Naive thymus-derived CD4-positive, alpha-beta T cell (primary cell): ENCODE measurements at regions not wholly inside any gene's neighbourhood (a gene's known extent, or its start where the extent isn't known, plus 50 kb on each side); places are given as distances from the start of the nearest gene placed in this dataset.

Experiments
- ATAC-seq: fragments of 150-1000 bp; cut with Tn5 transposase; 2 replicates; pipeline ENCODE4 v1.10.0; 2021; ENCODE audit warnings: mild to moderate bottlenecking, moderate library complexity
- CTCF ChIA-PET: fragments of 350-600 bp; sonication (Branson Sonifier 250); formaldehyde crosslinking; loops from one replicate; lab custom pipeline; 2021; ENCODE audit warnings: antibody characterized with exemption; lab: Charles Lee
- POLR2A ChIA-PET: fragments of 350-600 bp; sonication (Branson Sonifier 250); formaldehyde crosslinking; loops from one replicate; lab custom pipeline; 2021; ENCODE audit warnings: antibody characterized with exemption, inconsistent platforms; lab: Charles Lee
- DNase-seq, 9 donors: peaks; one replicate each; pipeline versions ENCODE4 v3.0.0 to v3.0.0-alpha.2; 2020 to 2022; ENCODE audit warnings: mixed read lengths in 1 of 9
- H3K27ac ChIP-seq: one replicate; pipeline ENCODE4 v1.7.0; 2013; ENCODE audit warnings: mild to moderate bottlenecking, low read depth, low read length, moderate library complexity
- H3K27me3 ChIP-seq, 2 donors: one replicate each; pipeline ENCODE4 v1.7.0; 2013; ENCODE audit warnings: low read length in 2 of 2, mild to moderate bottlenecking in 2 of 2, moderate library complexity in 2 of 2; ENCODE audit not compliant: control insufficient read depth in 2 of 2, insufficient read depth in 2 of 2
- H3K36me3 ChIP-seq, 3 experiments: 1 replicate in 2 of 3; 2 replicates in 1 of 3; pipeline ENCODE4 v1.7.0; 2013; ENCODE audit warnings: low read length in 3 of 3, mild to moderate bottlenecking in 3 of 3, moderate library complexity in 1 of 3; ENCODE audit not compliant: insufficient read depth in 3 of 3, control insufficient read depth in 2 of 3
- H3K4me1 ChIP-seq, 2 donors: one replicate each; pipeline ENCODE4 v1.7.0; 2013; ENCODE audit warnings: low read length in 2 of 2, mild to moderate bottlenecking in 2 of 2, moderate library complexity in 1 of 2; ENCODE audit not compliant: control insufficient read depth in 2 of 2, insufficient read depth in 2 of 2
- H3K4me3 ChIP-seq: 2 replicates; pipeline ENCODE4 v1.7.0; 2013; ENCODE audit warnings: mild to moderate bottlenecking, low read length
- H3K9me3 ChIP-seq, 3 experiments: 1 replicate in 2 of 3; 2 replicates in 1 of 3; pipeline ENCODE4 v1.7.0; 2013; ENCODE audit warnings: low read length in 3 of 3; ENCODE audit not compliant: control insufficient read depth in 2 of 3
- H3K27ac Mint-ChIP-seq, 9 donors: one replicate each; pipeline ENCODE4 v1.8.0; 2020 to 2022; ENCODE audit warnings: mixed read lengths in 9 of 9, mild to moderate bottlenecking in 8 of 9, moderate library complexity in 5 of 9, inconsistent platforms in 2 of 9
- H3K27me3 Mint-ChIP-seq, 5 donors: one replicate each; pipeline ENCODE4 v1.8.0; 2021 to 2022; ENCODE audit warnings: mixed read lengths in 5 of 5, mild to moderate bottlenecking in 1 of 5
- H3K36me3 Mint-ChIP-seq, 5 donors: one replicate each; pipeline ENCODE4 v1.8.0; 2020 to 2022; ENCODE audit warnings: mixed read lengths in 5 of 5, mild to moderate bottlenecking in 3 of 5, inconsistent platforms in 1 of 5
- H3K4me1 Mint-ChIP-seq, 7 donors: one replicate each; pipeline ENCODE4 v1.8.0; 2020 to 2022; ENCODE audit warnings: mixed read lengths in 7 of 7, mild to moderate bottlenecking in 3 of 7, inconsistent platforms in 1 of 7
- H3K4me3 Mint-ChIP-seq, 10 donors: one replicate each; pipeline ENCODE4 v1.8.0; 2020 to 2022; ENCODE audit warnings: mild to moderate bottlenecking in 10 of 10, mixed read lengths in 10 of 10, moderate library complexity in 6 of 10, inconsistent platforms in 2 of 10
- H3K9me3 Mint-ChIP-seq, 11 donors: one replicate each; pipeline ENCODE4 v1.8.0; 2020 to 2022; ENCODE audit warnings: mixed read lengths in 11 of 11, mild to moderate bottlenecking in 4 of 11, inconsistent platforms in 1 of 11, moderate library complexity in 1 of 11
- intact Hi-C, 2 donors: fragments of 100-400 bp; cut with micrococcal nuclease; formaldehyde crosslinking; loops; one replicate each; pipeline ENCODE4 v1.15.1; 2023

DNA sequence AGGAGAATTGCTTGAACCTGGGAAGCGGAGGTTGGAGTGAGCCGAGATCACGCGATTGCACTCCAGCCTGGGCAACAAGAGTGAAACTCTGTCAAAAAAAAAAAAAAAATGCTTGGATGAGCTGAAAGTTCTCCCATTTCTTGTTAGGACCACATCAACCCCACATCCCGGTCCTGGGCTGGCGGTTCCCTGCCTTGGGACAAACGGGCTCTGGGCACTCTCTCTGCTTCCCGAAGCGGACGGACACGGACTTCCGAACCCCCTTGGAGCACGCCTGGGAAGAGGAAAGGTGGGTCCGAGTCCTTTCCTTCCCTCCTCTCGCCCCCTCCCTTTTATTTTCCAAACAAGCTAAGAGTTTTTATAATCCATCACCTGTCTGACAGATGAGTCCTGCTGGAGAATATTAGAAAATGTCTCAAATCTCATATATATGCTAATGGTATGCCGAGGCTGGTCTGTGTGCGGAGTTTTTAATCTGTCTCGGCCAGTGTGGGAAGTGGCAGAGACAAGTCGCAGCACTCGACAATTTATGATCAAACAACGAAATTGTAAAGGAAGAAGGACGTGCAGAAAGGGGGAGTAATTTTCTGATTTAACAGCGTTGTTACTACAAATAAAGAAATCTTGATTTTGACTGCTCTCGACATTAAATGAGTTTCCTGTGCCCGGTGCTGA, 257.9 kb upstream of the IRX4 start:
- ChIA-PET CTCF (no interaction called here), POLR2A (no interaction called here)
- Histone ChIP-seq H3K4me3 (no peak overlapping the region), H3K4me1 (no peaks in the 10 kb centered on the region), H3K9me3 (no peaks in the 10 kb centered on the region), H3K27ac (no peak overlapping the region), H3K27me3 (no peaks in the 10 kb centered on the region), H3K36me3 (no peaks in the 10 kb centered on the region)
- ATAC-seq (no peak), DNase-seq (no peak)
- H3K27ac Mint-ChIP-seq, result no peak overlapping the region
- H3K36me3 Mint-ChIP-seq, result peaks cover 0 to 4% (median 0%) of the 10 kb centered on the region in 5 donors
- intact Hi-C loops, result no loop called here
- H3K4me1 Mint-ChIP-seq, result no peaks in the 10 kb centered on the region
- peaks cover 0 to 59% (median 12%) of the 10 kb centered on the region in 5 donors for H3K27me3 Mint-ChIP-seq
- no peak overlapping the region for H3K4me3 Mint-ChIP-seq
- peaks cover 0 to 3% (median 0%) of the 10 kb centered on the region in 11 donors for H3K9me3 Mint-ChIP-seq

DNA sequence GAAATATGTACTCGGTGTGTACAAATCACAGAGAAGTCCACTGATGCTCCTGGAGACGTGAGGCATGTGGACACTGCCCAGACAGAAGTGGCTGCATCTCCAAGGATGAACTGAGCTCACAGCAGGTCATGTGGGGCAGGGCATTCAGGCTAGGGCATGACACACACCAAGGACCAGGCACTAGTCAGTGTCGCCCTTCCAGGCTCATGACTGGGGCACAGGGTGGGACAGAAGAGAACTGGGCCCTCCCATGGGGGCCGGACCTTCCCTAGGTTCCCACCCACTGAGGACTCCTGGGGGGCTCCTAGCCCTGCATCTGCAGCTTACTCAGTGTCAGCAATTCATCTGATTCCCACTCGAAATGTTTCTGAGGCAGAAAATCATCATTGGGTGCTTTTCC, 256.8 kb upstream of the IRX4 start:
- Mint-ChIP-seq H3K36me3 (peaks cover 0 to 4% (median 0%) of the 10 kb centered on the region in 5 donors), H3K4me3 (no peak overlapping the region), H3K27me3 (peaks cover 0 to 59% (median 12%) of the 10 kb centered on the region in 5 donors), H3K27ac (no peak overlapping the region), H3K9me3 (peaks cover 0 to 3% (median 0%) of the 10 kb centered on the region in 11 donors), H3K4me1 (peaks cover 0 to 2% (median 0%) of the 10 kb centered on the region in 7 donors)
- no peaks in the 10 kb centered on the region for H3K4me1 ChIP-seq
- intact Hi-C loops, result no loop called here
- no peaks in the 10 kb centered on the region for H3K36me3 ChIP-seq
- H3K4me3 ChIP-seq, result no peak overlapping the region
- H3K9me3 ChIP-seq, result no peaks in the 10 kb centered on the region
- ChIA-PET POLR2A (no interaction called here), CTCF (no interaction called here)
- DNase-seq, result no peak
- H3K27ac ChIP-seq, result no peak overlapping the region
- no peaks in the 10 kb centered on the region for H3K27me3 ChIP-seq
- no peak for ATAC-seq

DNA sequence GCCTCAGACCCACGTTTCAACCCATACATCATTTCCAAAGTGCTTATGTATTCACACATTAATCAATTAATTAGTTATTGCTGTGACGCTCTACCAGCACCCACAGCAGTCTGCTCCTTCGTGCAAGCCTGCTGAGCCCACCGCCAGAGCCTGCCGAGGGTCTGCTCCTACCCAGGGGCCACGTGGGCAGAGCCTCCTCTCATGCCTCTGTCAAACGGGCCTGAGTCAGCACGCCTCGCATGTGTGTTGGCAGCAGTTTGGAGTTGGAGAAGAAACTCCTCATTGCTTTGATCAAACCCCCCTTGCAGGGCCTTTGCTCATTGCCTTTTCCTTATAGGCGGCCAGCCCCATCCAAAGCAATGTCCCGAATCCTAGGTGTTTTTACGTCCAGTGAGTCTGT, 256.2 kb upstream of the IRX4 start:
- peaks cover 0 to 2% (median 0%) of the 10 kb centered on the region in 7 donors for H3K4me1 Mint-ChIP-seq
- no peak overlapping the region for H3K4me3 ChIP-seq
- no peaks in the 10 kb centered on the region for H3K36me3 ChIP-seq
- DNase-seq, result no peak
- peaks cover 0 to 4% (median 0%) of the 10 kb centered on the region in 5 donors for H3K36me3 Mint-ChIP-seq
- H3K27me3 Mint-ChIP-seq, result peaks cover 0 to 59% (median 12%) of the 10 kb centered on the region in 5 donors
- H3K4me3 Mint-ChIP-seq, result no peak overlapping the region
- POLR2A ChIA-PET, result no interaction called here
- no peaks in the 10 kb centered on the region for H3K4me1 ChIP-seq
- intact Hi-C loops, result no loop called here
- CTCF ChIA-PET, result no interaction called here
- H3K9me3 Mint-ChIP-seq, result peaks cover 0 to 3% (median 0%) of the 10 kb centered on the region in 11 donors
- no peaks in the 10 kb centered on the region for H3K9me3 ChIP-seq
- no peak for ATAC-seq
- H3K27ac ChIP-seq, result no peak overlapping the region
- H3K27me3 ChIP-seq, result no peaks in the 10 kb centered on the region
- no peak overlapping the region for H3K27ac Mint-ChIP-seq

DNA sequence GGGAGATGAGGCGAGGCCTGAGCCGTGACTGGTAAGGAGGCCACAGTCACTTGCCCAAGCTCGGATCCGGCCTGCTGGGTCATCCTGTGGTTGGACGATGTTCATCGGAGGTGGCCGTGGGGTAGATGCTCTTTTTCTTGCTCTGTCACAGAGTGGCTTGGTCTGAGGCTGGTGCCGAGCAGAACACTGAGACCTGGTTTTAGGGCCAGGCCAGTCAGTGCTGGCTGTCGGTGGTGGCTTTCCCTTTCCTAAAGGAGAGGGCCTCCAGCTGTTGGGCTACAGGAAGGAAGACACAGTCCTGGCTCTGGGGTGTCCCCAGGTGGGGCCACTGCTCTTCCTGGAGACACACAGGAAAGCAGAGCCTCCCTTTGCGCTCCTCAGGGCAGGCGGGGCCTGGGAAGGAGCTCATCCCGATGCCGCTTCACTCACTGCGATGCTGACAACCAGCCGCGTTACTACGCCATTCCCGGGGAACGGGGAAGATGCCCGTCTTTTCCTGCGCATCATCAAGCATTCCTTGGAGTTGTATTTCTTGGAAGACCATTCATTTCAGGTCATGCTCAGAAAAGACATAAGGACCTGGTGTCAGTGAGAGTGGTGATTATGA, 254.8 kb upstream of the IRX4 start:
- no peaks in the 10 kb centered on the region for H3K9me3 ChIP-seq
- peaks cover 0 to 3% (median 0%) of the 10 kb centered on the region in 11 donors for H3K9me3 Mint-ChIP-seq
- H3K4me1 Mint-ChIP-seq, result peaks cover 0 to 2% (median 0%) of the 10 kb centered on the region in 7 donors
- intact Hi-C loops, result no loop called here
- ATAC-seq (no peak), DNase-seq (no peak)
- H3K27ac Mint-ChIP-seq, result no peak overlapping the region
- no peak overlapping the region for H3K4me3 Mint-ChIP-seq
- peaks cover 0 to 4% (median 0%) of the 10 kb centered on the region in 5 donors for H3K36me3 Mint-ChIP-seq
- no peaks in the 10 kb centered on the region for H3K27me3 ChIP-seq
- no peak overlapping the region for H3K27ac ChIP-seq
- H3K27me3 Mint-ChIP-seq, result peaks cover 0 to 62% (median 17%) of the 10 kb centered on the region in 5 donors
- POLR2A ChIA-PET, result no interaction called here
- no peak overlapping the region for H3K4me3 ChIP-seq
- no peaks in the 10 kb centered on the region for H3K4me1 ChIP-seq
- no peaks in the 10 kb centered on the region for H3K36me3 ChIP-seq
- CTCF ChIA-PET, result no interaction called here

DNA sequence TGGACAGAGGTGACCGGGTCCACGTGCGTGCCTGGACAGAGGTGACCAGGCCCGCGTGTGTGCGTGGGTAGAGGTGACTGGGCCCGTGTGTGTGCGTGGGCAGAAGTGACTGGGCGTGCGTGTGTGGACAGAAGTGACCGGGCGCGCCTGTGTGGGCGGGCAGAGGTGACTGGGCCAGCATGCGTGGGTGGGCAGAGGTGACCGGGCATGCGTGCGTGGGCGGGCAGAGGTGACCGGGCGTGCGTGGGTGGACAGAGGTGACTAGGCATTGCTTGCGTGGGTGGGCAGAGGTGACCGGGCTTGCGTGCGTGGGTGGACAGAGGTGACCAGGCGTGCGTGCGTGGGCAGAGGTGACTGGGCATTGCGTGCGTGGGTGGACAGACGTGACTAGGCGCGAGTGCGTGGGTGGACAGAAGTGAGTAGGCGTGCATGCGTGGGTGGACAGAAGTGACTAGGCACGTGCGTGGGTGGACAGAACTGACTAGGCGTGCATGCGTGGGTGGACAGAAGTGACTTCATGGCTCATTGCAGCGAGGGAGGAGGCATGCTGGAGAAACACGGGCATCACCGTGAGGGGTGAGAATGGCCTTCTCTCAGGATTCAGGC, 254.1 kb upstream of the IRX4 start:
- no peak for DNase-seq
- Histone ChIP-seq H3K4me3 (no peak overlapping the region), H3K27ac (no peak overlapping the region), H3K27me3 (no peaks in the 10 kb centered on the region), H3K9me3 (no peaks in the 10 kb centered on the region), H3K36me3 (no peaks in the 10 kb centered on the region), H3K4me1 (no peaks in the 10 kb centered on the region)
- H3K9me3 Mint-ChIP-seq, result peaks cover 0 to 3% (median 0%) of the 10 kb centered on the region in 11 donors
- H3K27me3 Mint-ChIP-seq, result peaks cover 0 to 64% (median 17%) of the 10 kb centered on the region in 5 donors
- no peak overlapping the region for H3K27ac Mint-ChIP-seq
- peaks cover 0 to 2% (median 0%) of the 10 kb centered on the region in 7 donors for H3K4me1 Mint-ChIP-seq
- intact Hi-C loops, result no loop called here
- no peak for ATAC-seq
- ChIA-PET CTCF (no interaction called here), POLR2A (no interaction called here)
- peak overlapping the region in 1 of 10 donors; percentile 14 for H3K4me3 Mint-ChIP-seq
- peaks cover 0 to 4% (median 0%) of the 10 kb centered on the region in 5 donors for H3K36me3 Mint-ChIP-seq

DNA sequence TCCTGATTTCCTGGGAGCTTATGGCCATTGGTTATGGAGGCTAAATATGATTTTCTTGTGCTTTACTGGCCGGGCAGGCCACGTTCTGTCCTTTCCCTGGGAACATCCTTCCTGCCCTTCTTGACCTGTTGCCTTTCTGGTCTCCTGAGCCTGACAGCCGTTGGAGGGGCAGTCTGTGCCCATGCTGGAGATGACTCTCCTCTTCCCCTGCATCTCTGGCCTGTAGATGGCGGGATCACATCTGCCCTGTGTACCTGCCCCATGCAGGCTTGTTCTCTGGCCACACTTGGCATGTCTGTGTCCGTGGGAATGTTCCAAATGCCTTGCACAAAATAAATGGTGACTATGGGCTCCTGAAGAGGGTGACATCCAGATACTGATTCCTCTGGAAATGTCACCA, 253.1 kb upstream of the IRX4 start:
- Histone ChIP-seq H3K4me1 (no peaks in the 10 kb centered on the region), H3K27ac (no peak overlapping the region), H3K9me3 (no peaks in the 10 kb centered on the region), H3K27me3 (no peaks in the 10 kb centered on the region), H3K36me3 (no peaks in the 10 kb centered on the region), H3K4me3 (no peak overlapping the region)
- Mint-ChIP-seq H3K4me3 (no peak overlapping the region), H3K4me1 (peaks cover 0 to 2% (median 0%) of the 10 kb centered on the region in 7 donors), H3K9me3 (peaks cover 0 to 3% (median 0%) of the 10 kb centered on the region in 11 donors), H3K27ac (no peak overlapping the region), H3K36me3 (peaks cover 0 to 3% (median 0%) of the 10 kb centered on the region in 5 donors), H3K27me3 (peaks cover 0 to 61% (median 14%) of the 10 kb centered on the region in 5 donors)
- ATAC-seq, result no peak
- no peak for DNase-seq
- ChIA-PET POLR2A (no interaction called here), CTCF (no interaction called here)
- intact Hi-C loops, result no loop called here
